A549 (cell line): ENCODE measurements at regions not wholly inside any gene's neighbourhood (a gene's known extent, or its start where the extent isn't known, plus 50 kb on each side); places are given as distances from the start of the nearest gene placed in this dataset.
"Not testable (repeated sequence)": the region's sequence is repeated elsewhere in the genome, so short reads cannot be mapped to it uniquely, and the experiment has no call there.

Experiments used
- ATAC-seq, 2 experiments: fragments of 200-7000 bp in 1 of 2; fragments of >200 bp in 1 of 2; cut with Nextera tagmentation in 1 of 2; cut with Tn5 transposase in 1 of 2; 3 replicates each; pipeline versions ENCODE4 v1.8.0 to v1.9.1; 2018 to 2020; ENCODE audit warnings: mild to moderate bottlenecking in 1 of 2, moderate library complexity in 1 of 2
- CTCF ChIA-PET: fragments of 300-600 bp; sonication (Branson Sonifier 250); formaldehyde crosslinking; extraction: SDS; loops from one replicate; lab custom pipeline; 2021; ENCODE audit warnings: antibody characterized with exemption, inconsistent platforms; lab: Yijun Ruan, JAX
- POLR2A ChIA-PET: fragments of 350-600 bp; formaldehyde crosslinking; extraction: SDS; loops from one replicate; lab custom pipeline; 2021; ENCODE audit warnings: antibody characterized with exemption, inconsistent platforms; lab: Yijun Ruan, JAX
- DNase-seq, 2 experiments: peaks; one replicate each; pipeline versions ENCODE4 v3.0.0 to v3.0.0-alpha.2; 2011 to 2016; ENCODE audit warnings: low read depth in 1 of 2, low spot score in 1 of 2
- FAIRE-seq: peaks from 2 replicates; lab custom pipeline; 2011; peaks lifted over from hg19 to GRCh38; lab: Jason Lieb, UNC
- H3K27ac ChIP-seq, 2 experiments: fragments of >200 bp; sonication (Bioruptor Twin); formaldehyde crosslinking; 3 replicates each; pipeline ENCODE4 v1.5.1; 2016 to 2017
- H3K4me1 ChIP-seq: fragments of >200 bp; sonication (Bioruptor Twin); formaldehyde crosslinking; 3 replicates; pipeline ENCODE4 v1.6.1; 2016
- H3K4me2 ChIP-seq: fragments of >200 bp; sonication (Bioruptor Twin); formaldehyde crosslinking; 3 replicates; pipeline ENCODE4 v1.6.1; 2016
- H3K4me3 ChIP-seq: fragments of >200 bp; sonication (Bioruptor Twin); formaldehyde crosslinking; 3 replicates; pipeline ENCODE4 v1.5.1; 2016
- H3K9me3 ChIP-seq: fragments of >200 bp; sonication (Bioruptor Twin); formaldehyde crosslinking; 3 replicates; pipeline ENCODE4 v1.6.1; 2016
- WGBS: methylation state at CpG from one replicate; pipeline ENCODE4 v1.1.6; 2017; ENCODE audit errors: missing lambda C conversion rate; 5-methylcytosine and 5-hydroxymethylcytosine counted together

GRCh38 chr9:42358626-42359247 is 175.3 kb downstream of the SPATA31A6 start:
- H3K27ac ChIP-seq, H3K4me2 ChIP-seq, DNase-seq, FAIRE-seq, H3K4me3 ChIP-seq, H3K9me3 ChIP-seq, CTCF ChIA-PET, H3K4me1 ChIP-seq, POLR2A ChIA-PET: not testable (repeated sequence)
- WGBS: 4% methylated on average over 2 of the region's 2 CpGs
- ATAC-seq: peak in 1 of 2 experiments; percentile 30; a peak in 1 of 6 replicates

GRCh38 chr9:42364410-42365243 is 181.2 kb downstream of the SPATA31A6 start:
- 79% methylated on average over 2 of the region's 4 CpGs for whole genome bisulfite sequencing
- POLR2A ChIA-PET, DNase-seq, FAIRE-seq, H3K4me3 ChIP-seq, ATAC-seq, H3K9me3 ChIP-seq, H3K4me2 ChIP-seq, CTCF ChIA-PET, H3K27ac ChIP-seq, H3K4me1 ChIP-seq: not testable (repeated sequence)

- H3K4me1 ChIP-seq, H3K27ac ChIP-seq, POLR2A ChIA-PET, DNase-seq, CTCF ChIA-PET, H3K4me3 ChIP-seq, H3K4me2 ChIP-seq, FAIRE-seq, H3K9me3 ChIP-seq: not testable (repeated sequence)
- ATAC-seq: peak in 1 of 2 experiments; percentile 49; a peak in 3 of 6 replicates
- WGBS: 73% methylated on average over 6 of the region's 7 CpGs
Measured at GRCh38 chr9:42365244-42365945, 181.9 kb downstream of the SPATA31A6 start.

- H3K4me2 ChIP-seq, CTCF ChIA-PET, POLR2A ChIA-PET, H3K27ac ChIP-seq, H3K4me3 ChIP-seq, H3K4me1 ChIP-seq, DNase-seq, H3K9me3 ChIP-seq, FAIRE-seq: not testable (repeated sequence)
- WGBS: 20% methylated on average over 1 of the region's 1 CpG
- ATAC-seq: peak; percentile 34 to 42; a peak in 2 of 6 replicates
Measured at GRCh38 chr9:42368279-42368881, 184.9 kb downstream of the SPATA31A6 start.

GRCh38 chr9:42370172-42370571 is 186.7 kb downstream of the SPATA31A6 start:
- H3K4me3 ChIP-seq, H3K27ac ChIP-seq, ATAC-seq, FAIRE-seq, CTCF ChIA-PET, POLR2A ChIA-PET, H3K4me2 ChIP-seq, H3K4me1 ChIP-seq, H3K9me3 ChIP-seq, DNase-seq: not testable (repeated sequence)
- WGBS: 75% methylated on average over 1 of the region's 3 CpGs

GRCh38 chr9:42371417-42371816 is 188.0 kb downstream of the SPATA31A6 start:
- H3K27ac ChIP-seq, H3K4me2 ChIP-seq, FAIRE-seq, H3K9me3 ChIP-seq, H3K4me1 ChIP-seq, H3K4me3 ChIP-seq, CTCF ChIA-PET, POLR2A ChIA-PET: not testable (repeated sequence)
- WGBS: no CpG with 5 or more reads among the region's 1 CpG
- ATAC-seq (peak in 1 of 2 experiments; percentile 52; a peak in 3 of 6 replicates), DNase-seq (peak in 1 of 2 experiments; percentile 51)

GRCh38 chr9:42377530-42378417 is 194.3 kb downstream of the SPATA31A6 start:
- H3K4me3 ChIP-seq, POLR2A ChIA-PET, H3K27ac ChIP-seq, H3K9me3 ChIP-seq, H3K4me1 ChIP-seq, FAIRE-seq, H3K4me2 ChIP-seq, DNase-seq, CTCF ChIA-PET: not testable (repeated sequence)
- 81% methylated on average over 23 of the region's 23 CpGs for WGBS
- peak in 1 of 2 experiments; percentile 64; a peak in 4 of 6 replicates for ATAC-seq
